Ishikawa (cell line): ENCODE measurements at regions not wholly inside any gene's neighbourhood (a gene's known extent, or its start where the extent isn't known, plus 50 kb on each side); places are given as distances from the start of the nearest gene placed in this dataset.

Experiments used
- EGR1 ChIP-seq: IDR thresholded peaks from 2 replicates; pipeline ENCODE4 v1.6.1; 2012
- EP300 ChIP-seq: IDR thresholded peaks from 2 replicates; pipeline ENCODE4 v1.6.1; 2012; ENCODE audit warnings: borderline replicate concordance
- FOXM1 ChIP-seq: IDR thresholded peaks from 2 replicates; pipeline ENCODE4 v1.6.1; 2012; ENCODE audit warnings: low read depth, borderline replicate concordance
- NFIC ChIP-seq: IDR thresholded peaks from 2 replicates; pipeline ENCODE4 v1.6.1; 2012
- TAF1 ChIP-seq: IDR thresholded peaks from 2 replicates; pipeline ENCODE4 v1.6.1; 2012; ENCODE audit warnings: low read depth, mild to moderate bottlenecking
- TCF12 ChIP-seq: IDR thresholded peaks from 2 replicates; pipeline ENCODE4 v1.6.1; 2012; ENCODE audit warnings: low read depth
- TEAD4 ChIP-seq: IDR thresholded peaks from 2 replicates; pipeline ENCODE4 v1.6.1; 2012
- YY1 ChIP-seq: IDR thresholded peaks from 2 replicates; pipeline ENCODE4 v1.6.1; 2012; ENCODE audit warnings: low read depth
- TF ChIP-seq, protein P1 (sequence below): IDR thresholded peaks from 2 replicates; pipeline ENCODE4 v1.6.1; 2012; ENCODE audit warnings: low read depth, mild to moderate bottlenecking
- TF ChIP-seq, protein P2 (sequence below): IDR thresholded peaks from 2 replicates; pipeline ENCODE4 v1.6.1; 2012
- TF ChIP-seq, protein P3 (sequence below): IDR thresholded peaks from 2 replicates; pipeline ENCODE4 v1.6.1; 2012

DNA sequence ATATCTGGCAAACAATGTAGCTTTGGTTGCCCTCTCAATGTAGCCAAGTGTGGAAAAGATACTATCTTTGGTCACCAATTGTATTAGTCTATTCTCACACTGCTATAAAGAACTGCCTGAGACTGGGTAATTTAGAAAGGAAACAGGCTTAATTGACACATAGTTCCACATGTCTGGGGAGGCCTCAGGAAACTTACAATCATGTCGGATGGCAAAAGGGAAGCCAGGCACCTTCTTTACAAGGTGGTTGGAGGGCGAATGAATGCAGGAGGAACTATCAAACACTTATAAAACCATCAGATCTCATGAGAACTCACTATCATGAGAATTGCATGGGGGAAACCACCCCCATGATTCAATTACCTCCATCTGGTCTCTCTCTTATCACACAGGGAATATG, 133.1 kb upstream of the TBCA start:
- TF ChIP-seq TCF12, result no peak
- TF ChIP-seq NFIC, result no peak
- no peak for TF ChIP-seq EP300
- no peak for TF ChIP-seq TAF1
- TF ChIP-seq, protein P1, sequence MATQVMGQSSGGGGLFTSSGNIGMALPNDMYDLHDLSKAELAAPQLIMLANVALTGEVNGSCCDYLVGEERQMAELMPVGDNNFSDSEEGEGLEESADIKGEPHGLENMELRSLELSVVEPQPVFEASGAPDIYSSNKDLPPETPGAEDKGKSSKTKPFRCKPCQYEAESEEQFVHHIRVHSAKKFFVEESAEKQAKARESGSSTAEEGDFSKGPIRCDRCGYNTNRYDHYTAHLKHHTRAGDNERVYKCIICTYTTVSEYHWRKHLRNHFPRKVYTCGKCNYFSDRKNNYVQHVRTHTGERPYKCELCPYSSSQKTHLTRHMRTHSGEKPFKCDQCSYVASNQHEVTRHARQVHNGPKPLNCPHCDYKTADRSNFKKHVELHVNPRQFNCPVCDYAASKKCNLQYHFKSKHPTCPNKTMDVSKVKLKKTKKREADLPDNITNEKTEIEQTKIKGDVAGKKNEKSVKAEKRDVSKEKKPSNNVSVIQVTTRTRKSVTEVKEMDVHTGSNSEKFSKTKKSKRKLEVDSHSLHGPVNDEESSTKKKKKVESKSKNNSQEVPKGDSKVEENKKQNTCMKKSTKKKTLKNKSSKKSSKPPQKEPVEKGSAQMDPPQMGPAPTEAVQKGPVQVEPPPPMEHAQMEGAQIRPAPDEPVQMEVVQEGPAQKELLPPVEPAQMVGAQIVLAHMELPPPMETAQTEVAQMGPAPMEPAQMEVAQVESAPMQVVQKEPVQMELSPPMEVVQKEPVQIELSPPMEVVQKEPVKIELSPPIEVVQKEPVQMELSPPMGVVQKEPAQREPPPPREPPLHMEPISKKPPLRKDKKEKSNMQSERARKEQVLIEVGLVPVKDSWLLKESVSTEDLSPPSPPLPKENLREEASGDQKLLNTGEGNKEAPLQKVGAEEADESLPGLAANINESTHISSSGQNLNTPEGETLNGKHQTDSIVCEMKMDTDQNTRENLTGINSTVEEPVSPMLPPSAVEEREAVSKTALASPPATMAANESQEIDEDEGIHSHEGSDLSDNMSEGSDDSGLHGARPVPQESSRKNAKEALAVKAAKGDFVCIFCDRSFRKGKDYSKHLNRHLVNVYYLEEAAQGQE, result no peak
- TF ChIP-seq, protein P2, sequence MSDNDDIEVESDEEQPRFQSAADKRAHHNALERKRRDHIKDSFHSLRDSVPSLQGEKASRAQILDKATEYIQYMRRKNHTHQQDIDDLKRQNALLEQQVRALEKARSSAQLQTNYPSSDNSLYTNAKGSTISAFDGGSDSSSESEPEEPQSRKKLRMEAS, result no peak
- TF ChIP-seq TEAD4, result no peak
- TF ChIP-seq YY1, result no peak
- TF ChIP-seq FOXM1, result no peak
- TF ChIP-seq, protein P3, sequence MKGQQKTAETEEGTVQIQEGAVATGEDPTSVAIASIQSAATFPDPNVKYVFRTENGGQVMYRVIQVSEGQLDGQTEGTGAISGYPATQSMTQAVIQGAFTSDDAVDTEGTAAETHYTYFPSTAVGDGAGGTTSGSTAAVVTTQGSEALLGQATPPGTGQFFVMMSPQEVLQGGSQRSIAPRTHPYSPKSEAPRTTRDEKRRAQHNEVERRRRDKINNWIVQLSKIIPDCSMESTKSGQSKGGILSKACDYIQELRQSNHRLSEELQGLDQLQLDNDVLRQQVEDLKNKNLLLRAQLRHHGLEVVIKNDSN, result no peak
- TF ChIP-seq EGR1, result no peak
